Mucosa of descending colon (tissue), 3 donors: ENCODE measurements at regions not wholly inside any gene's neighbourhood (a gene's known extent, or its start where the extent isn't known, plus 50 kb on each side); places are given as distances from the start of the nearest gene placed in this dataset.
"Not testable (repeated sequence)": the region's sequence is repeated elsewhere in the genome, so short reads cannot be mapped to it uniquely, and the experiment has no call there.

Source experiments
- ATAC-seq: fragments of 200-7000 bp; cut with Tn5 transposase; one replicate; pipeline ENCODE4 v1.9.1; 2020; ENCODE audit warnings: mild to moderate bottlenecking, moderate library complexity
- DNase-seq, 3 donors: peaks; one replicate each; pipeline ENCODE4 v3.0.0-alpha.2; 2020
- H3K36me3 ChIP-seq: fragments of 200-600 bp; one replicate; pipeline ENCODE4 v1.8.0; 2021; ENCODE audit warnings: low read depth, mild to moderate bottlenecking
- H3K4me1 ChIP-seq: fragments of 200-600 bp; one replicate; pipeline ENCODE4 v1.8.0; 2021; ENCODE audit warnings: low read depth, mild to moderate bottlenecking
- H3K4me3 ChIP-seq: fragments of 200-600 bp; one replicate; pipeline ENCODE4 v1.8.0; 2021; ENCODE audit warnings: mild to moderate bottlenecking
- H3K9me3 ChIP-seq: fragments of 200-600 bp; one replicate; pipeline ENCODE4 v1.8.0; 2021; ENCODE audit warnings: mild to moderate bottlenecking
- intact Hi-C, 2 donors: fragments of 100-400 bp; cut with DNase I in 1 of 2; cut with micrococcal nuclease in 1 of 2; formaldehyde crosslinking; loops; one replicate each; pipeline versions ENCODE4 v1.11.0 to v1.11.1; 2022; cut with DNase I, micrococcal nuclease
- TF ChIP-seq, protein P1 (sequence below): fragments of 200-600 bp; IDR thresholded peaks from one replicate; pipeline ENCODE4 v1.8.0; 2022; ENCODE audit warnings: antibody characterized with exemption, mild to moderate bottlenecking
- donor health status: DM: no; HTN: no; CAD: no; lungs with moderate emphysema.
- donor health status: DM: no; HTN: no; CAD: no.
- donor health status: DM: no; HTN: yes; CAD: no.

DNA sequence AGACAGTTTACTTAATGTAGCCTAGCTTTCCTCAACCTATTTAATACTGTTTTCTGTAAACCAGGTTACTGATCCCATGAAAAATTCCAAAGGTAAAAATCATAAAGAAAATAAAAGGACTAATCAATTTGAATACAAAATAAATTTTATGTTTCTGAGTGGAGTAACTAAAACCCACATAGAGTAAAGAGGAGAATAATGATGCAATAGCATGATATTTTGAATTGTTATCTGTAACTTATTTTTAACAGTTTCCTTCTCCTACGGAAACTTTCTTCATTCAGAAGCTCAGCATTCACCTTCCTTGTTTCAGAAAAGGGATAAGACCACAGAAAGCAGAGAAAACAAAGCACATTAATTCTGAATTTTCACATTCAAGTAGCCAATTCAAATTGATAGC is 320.6 kb upstream of the NUDT12 start:
- Histone ChIP-seq H3K4me3 (no peak overlapping the region), H3K36me3 (no peaks in the 10 kb centered on the region), H3K4me1 (no peaks in the 10 kb centered on the region), H3K9me3 (no peaks in the 10 kb centered on the region)
- intact Hi-C loops: no loop called here
- DNase-seq: no peak
- TF ChIP-seq, protein P1, sequence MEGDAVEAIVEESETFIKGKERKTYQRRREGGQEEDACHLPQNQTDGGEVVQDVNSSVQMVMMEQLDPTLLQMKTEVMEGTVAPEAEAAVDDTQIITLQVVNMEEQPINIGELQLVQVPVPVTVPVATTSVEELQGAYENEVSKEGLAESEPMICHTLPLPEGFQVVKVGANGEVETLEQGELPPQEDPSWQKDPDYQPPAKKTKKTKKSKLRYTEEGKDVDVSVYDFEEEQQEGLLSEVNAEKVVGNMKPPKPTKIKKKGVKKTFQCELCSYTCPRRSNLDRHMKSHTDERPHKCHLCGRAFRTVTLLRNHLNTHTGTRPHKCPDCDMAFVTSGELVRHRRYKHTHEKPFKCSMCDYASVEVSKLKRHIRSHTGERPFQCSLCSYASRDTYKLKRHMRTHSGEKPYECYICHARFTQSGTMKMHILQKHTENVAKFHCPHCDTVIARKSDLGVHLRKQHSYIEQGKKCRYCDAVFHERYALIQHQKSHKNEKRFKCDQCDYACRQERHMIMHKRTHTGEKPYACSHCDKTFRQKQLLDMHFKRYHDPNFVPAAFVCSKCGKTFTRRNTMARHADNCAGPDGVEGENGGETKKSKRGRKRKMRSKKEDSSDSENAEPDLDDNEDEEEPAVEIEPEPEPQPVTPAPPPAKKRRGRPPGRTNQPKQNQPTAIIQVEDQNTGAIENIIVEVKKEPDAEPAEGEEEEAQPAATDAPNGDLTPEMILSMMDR: no peak
- no peak for ATAC-seq

DNA sequence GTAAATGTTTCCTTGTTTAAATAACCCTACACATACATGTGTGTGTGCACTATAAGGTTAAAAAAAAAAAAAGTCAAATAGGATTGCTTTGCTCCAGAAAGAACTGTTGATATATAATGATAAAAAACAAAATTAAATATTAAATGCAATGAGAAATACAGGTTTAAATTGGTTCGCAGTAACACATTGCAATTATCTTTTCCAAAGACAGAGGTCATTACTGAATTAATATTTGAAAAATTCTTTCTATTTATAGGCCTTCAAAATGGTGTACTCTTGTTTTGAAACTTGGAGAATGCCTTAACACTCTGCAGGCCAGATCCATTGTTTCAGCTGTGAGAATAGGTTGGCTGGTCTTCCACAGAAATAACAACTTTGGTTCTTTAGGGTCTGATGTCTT is 319.0 kb upstream of the NUDT12 start:
- Histone ChIP-seq H3K4me3 (no peak overlapping the region), H3K9me3 (no peaks in the 10 kb centered on the region), H3K4me1 (no peaks in the 10 kb centered on the region), H3K36me3 (no peaks in the 10 kb centered on the region)
- DNase-seq (no peak), ATAC-seq (no peak)
- intact Hi-C loops: no loop called here
- TF ChIP-seq, protein P1: no peak

- ATAC-seq (no peak), DNase-seq (no peak)
- Histone ChIP-seq H3K4me1 (no peaks in the 10 kb centered on the region), H3K36me3 (no peaks in the 10 kb centered on the region), H3K9me3 (no peaks in the 10 kb centered on the region), H3K4me3 (no peak overlapping the region)
- TF ChIP-seq, protein P1: no peak
- intact Hi-C loops: no loop called here
Observed at GRCh38 chr5:103867857-103868598, 305.4 kb upstream of the NUDT12 start.

DNA sequence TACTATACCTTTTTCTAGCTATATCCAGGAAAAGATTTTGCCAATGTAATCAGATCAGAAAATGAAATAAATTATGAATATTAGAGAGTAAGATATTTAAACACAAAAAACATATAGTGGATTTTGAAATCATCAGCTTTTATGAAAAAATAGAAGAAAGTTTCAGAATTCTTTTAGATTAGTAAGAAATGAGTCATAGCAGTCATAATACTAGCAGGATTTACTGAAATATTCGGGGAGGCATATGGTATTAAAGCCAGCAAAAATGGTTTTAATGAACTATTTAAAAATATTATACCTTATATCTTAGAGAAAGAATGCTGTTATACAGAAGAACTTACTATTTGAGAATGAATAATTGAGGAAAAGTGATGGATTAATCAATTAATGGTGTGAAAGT is 303.6 kb upstream of the NUDT12 start:
- Histone ChIP-seq H3K9me3 (no peaks in the 10 kb centered on the region), H3K4me1 (no peaks in the 10 kb centered on the region), H3K36me3 (no peaks in the 10 kb centered on the region), H3K4me3 (no peak overlapping the region)
- intact Hi-C loops: no loop called here
- TF ChIP-seq, protein P1: no peak
- no peak for DNase-seq
- ATAC-seq: no peak

- intact Hi-C loops: no loop called here
- TF ChIP-seq, protein P1: no peak
- no peaks in the 10 kb centered on the region for H3K4me1 ChIP-seq
- no peak overlapping the region for H3K4me3 ChIP-seq
- DNase-seq (no peak), ATAC-seq (no peak)
- H3K9me3 ChIP-seq: no peaks in the 10 kb centered on the region
- no peaks in the 10 kb centered on the region for H3K36me3 ChIP-seq
Observed at GRCh38 chr5:103862398-103862797, 299.8 kb upstream of the NUDT12 start.

- H3K36me3 ChIP-seq: no peaks in the 10 kb centered on the region
- DNase-seq (no peak), ATAC-seq (no peak)
- no peaks in the 10 kb centered on the region for H3K4me1 ChIP-seq
- no peak overlapping the region for H3K4me3 ChIP-seq
- intact Hi-C loops: no loop called here
- H3K9me3 ChIP-seq: no peaks in the 10 kb centered on the region
- TF ChIP-seq, protein P1: no peak
Observed at GRCh38 chr5:103860327-103860726, 297.7 kb upstream of the NUDT12 start.

- intact Hi-C loops, ATAC-seq, H3K36me3 ChIP-seq, H3K4me3 ChIP-seq, H3K4me1 ChIP-seq, H3K9me3 ChIP-seq, DNase-seq: not testable (repeated sequence)
Observed at GRCh38 chr5:103858367-103858766, 295.8 kb upstream of the NUDT12 start.
